M059J (cell line): ENCODE measurements at regions not wholly inside any gene's neighbourhood (a gene's known extent, or its start where the extent isn't known, plus 50 kb on each side); places are given as distances from the start of the nearest gene placed in this dataset.
"Not testable (repeated sequence)": the region's sequence is repeated elsewhere in the genome, so short reads cannot be mapped to it uniquely, and the experiment has no call there.

Experiments used
- DNase-seq: peaks from one replicate; pipeline ENCODE4 v3.0.0-alpha.2; 2012; ENCODE audit warnings: low read depth

- peak; percentile 35 for DNase-seq
Measured at GRCh38 chr4:186957952-186958555, 234.4 kb upstream of the FAT1 start.

- DNase-seq: no peak
Measured at GRCh38 chr4:186958726-186959350, 235.2 kb upstream of the FAT1 start.

GRCh38 chr4:186979961-186980745 lies 256.5 kb upstream of the FAT1 start:
- peak; percentile 54 for DNase-seq

GRCh38 chr4:186981161-186981560 lies 257.5 kb upstream of the FAT1 start:
- DNase-seq: no peak

GRCh38 chr4:186982160-186982559 lies 258.5 kb upstream of the FAT1 start:
- DNase-seq: no peak

GRCh38 chr4:186984105-186984644 lies 260.5 kb upstream of the FAT1 start:
- DNase-seq: no peak

DNA sequence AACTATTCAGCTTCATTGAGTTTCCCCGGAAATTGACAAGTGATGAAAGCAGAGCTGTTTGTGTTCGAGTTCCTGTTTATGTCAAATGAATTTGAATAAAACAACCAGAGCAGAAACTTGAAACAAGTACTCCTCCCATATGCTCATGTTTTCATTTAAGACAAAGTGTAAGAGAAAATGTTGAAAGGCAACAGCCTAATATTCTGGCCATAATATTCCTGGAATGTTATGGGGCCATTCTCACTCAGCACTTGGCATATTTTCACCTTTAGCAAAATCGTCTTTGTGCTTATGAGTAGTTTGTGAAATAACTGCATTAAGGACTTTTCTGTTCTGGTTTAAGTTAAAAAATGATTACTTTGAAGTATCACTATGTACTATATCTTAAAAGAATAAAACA lies 276.0 kb upstream of the FAT1 start:
- DNase-seq: no peak

GRCh38 chr4:187000281-187000680 lies 276.6 kb upstream of the FAT1 start:
- no peak for DNase-seq

DNA sequence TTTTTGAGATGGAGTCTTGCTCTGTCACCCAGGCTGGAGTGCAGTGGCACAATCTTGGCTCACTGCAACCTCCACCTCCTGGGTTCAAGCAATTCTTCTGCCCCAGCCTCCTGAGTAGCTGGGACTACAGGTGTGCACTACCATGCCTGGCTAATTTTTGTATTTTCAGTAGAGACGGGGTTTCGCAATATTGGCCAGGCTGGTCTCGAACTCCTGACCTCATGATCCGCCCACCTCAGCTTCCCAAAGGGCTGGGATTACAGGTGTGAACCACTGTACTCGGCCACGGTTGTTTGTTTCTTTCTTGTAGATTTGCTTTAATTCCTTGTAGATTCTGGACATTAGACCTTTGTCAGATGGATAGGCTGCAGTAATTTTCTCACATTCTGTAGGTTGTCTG lies 278.5 kb upstream of the FAT1 start:
- not testable (repeated sequence) for DNase-seq

DNA sequence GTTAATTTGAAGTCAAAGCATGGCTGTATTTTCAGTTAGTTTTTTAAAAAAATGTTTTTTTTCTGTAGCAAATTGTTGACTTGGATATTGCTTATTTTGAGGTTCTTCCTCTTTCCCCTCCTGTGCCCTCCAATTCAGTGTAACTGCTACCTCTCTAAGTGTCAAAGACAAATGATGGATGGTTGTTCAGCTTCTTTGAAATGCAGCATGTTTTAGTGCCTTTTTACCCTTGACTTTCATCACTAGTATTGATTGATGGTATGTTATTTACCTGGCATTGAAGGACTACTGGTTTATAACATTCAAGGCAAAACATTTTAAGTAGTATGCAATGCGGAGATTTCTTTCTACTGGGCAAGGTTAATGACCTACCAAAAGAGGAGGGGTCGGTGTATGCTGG lies 281.0 kb upstream of the FAT1 start:
- no peak for DNase-seq

DNA sequence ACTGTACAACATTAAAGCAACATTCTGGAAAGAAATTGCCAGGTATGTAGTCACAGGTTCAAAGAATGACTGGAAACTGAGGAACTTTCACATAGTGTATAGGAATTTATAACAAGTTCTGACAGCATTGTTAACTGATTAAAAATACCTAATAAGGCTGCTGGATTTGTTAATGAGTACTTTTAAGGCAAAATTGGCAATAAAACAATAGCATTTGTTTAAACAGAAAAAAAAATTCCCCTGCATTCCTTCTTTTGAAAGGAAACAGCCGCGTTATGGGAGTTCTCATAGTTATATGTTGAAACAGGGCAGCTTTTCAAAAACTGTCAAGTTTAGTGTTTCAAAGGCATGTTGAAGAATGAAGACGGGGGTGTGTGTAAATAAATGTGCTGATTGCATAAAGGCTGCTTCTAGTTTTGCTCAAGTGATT lies 282.5 kb upstream of the FAT1 start:
- no peak for DNase-seq

- no peak for DNase-seq
Measured at GRCh38 chr4:187010052-187010451, 286.4 kb upstream of the FAT1 start.

- DNase-seq: peak; percentile 39
Measured at GRCh38 chr4:187016101-187016500, 292.4 kb upstream of the FAT1 start.

DNA sequence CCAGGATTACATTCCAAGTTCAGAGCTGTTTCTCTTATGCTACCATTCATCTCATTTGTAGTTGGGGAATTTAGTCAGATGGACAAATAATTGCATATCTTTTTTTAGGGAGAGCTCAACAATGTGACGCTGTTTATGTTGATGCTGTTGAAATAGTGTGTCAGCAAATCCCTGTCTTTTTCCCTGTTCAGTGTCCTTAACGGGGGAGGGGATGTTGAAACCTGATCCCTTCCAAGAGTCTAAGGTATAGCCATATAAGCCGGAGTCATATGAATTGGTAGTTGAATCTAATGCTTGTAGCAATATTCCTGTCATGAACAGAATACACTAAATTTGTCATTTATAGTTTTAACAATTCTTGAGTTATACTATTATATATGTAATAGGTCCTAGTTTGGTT lies 293.5 kb upstream of the FAT1 start:
- no peak for DNase-seq

DNA sequence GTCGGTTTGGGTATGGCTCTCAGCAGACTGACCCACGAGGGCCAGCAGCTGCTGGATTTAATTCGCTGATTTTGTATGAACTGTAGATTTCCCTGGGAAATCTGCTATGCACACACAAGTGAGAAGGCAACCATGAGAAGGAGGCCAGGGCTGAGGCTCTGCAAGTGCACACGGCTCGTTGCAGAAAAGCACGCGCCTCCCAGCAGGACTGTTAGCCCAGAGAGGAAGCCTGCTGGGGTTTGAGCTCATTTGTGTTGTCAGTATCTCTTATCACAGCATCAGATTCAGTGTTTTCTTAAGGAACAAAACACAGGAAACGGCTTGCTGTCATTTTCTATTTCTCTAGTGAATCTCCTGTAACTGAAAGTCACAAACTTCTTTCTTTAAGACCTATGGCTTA lies 296.2 kb upstream of the FAT1 start:
- DNase-seq: no peak

DNA sequence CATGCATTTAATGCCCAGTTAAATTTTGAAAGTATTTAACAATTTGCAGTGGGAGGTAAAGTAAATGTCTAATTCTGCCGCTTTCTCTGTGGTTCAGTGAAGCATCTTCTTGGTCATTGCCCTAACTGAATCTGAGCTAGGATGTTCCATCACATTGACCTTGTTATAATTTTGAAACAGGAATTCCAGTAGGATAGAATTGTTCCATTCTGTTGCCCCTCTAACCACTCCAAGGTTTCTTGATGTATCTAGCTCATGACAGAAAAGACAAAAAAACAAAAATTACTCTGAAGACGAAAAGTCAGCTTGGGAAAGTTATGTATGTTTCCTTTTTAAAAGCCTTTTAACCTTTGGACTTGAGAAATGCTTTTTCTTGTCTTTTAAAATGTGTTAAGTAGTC lies 297.0 kb upstream of the FAT1 start:
- DNase-seq: no peak

- DNase-seq: no peak
Measured at GRCh38 chr4:187021436-187022205, 298.0 kb upstream of the FAT1 start.

GRCh38 chr4:187027272-187027671 lies 303.6 kb upstream of the FAT1 start:
- DNase-seq: no peak

GRCh38 chr4:187042251-187042650 lies 318.6 kb upstream of the FAT1 start:
- DNase-seq: no peak

DNA sequence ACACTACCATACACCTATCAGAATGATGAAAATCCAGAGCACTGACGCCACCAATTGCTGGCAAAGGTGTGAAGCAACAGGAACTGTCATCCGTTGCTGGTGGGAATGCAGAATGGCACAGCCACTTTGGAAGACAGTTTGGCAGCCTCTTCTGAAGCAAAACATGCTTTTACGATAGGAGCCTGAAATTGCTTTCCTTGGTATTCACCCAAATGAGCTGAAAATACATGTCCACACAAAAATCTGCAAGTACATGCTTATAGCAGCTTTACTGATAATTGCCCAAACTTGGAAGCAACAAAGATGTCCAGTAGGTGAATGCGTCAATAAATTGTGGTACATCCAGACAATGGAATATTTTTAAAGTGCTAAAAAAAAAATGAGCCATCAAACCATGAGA lies 322.8 kb upstream of the FAT1 start:
- no peak for DNase-seq

DNA sequence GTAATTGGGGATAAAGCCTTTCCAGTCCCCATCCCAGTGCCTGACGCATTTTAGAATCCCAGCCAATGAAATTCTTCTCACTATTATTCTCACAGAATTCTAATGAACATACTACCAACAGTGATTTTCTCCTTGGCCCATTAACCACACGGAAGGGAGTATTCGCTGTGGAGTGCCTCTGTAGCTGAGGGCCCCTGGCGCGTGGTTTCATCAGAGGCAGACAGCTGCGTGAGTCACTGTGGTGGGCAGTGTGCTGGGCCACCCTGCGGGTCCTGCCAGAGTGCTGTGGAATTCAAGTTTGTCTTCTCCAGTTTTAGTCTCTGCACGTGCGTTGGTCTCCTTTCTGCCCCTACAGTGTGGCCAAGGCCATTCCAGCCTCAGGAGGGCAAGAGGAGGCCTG lies 335.4 kb upstream of the FAT1 start:
- peak; percentile 12 for DNase-seq

DNA sequence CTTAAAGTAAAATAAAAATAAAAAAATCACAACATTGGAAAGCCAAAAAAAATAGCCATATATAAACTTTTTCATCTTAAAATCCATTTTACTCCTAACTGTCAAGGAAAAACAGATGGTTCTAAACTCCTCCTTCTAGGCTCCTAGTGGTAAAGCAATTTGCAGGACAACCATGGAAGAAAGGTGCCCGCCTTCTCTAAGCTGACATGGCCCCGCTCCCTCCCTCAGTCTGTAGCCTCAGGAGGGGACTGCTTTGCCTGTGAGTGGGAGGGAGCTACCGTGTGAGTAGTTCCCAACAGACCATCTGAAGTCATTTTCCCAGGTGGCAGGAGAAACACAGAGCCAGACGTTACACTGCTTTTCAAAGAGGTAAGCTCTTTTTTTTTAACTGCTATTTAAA lies 336.2 kb upstream of the FAT1 start:
- DNase-seq: no peak
